HepG2 (cell line): ENCODE measurements at regions not wholly inside any gene's neighbourhood (a gene's known extent, or its start where the extent isn't known, plus 50 kb on each side); places are given as distances from the start of the nearest gene placed in this dataset.

Source experiments
- ATAC-seq: fragments of 200-7000 bp; cut with Tn5 transposase; 3 replicates; pipeline ENCODE4 v1.9.1; 2020; ENCODE audit warnings: mild to moderate bottlenecking, moderate library complexity
- BruUV-seq: library from RNA; stranded (reverse); fragments of 400-500 nt; replicated peaks from 2 replicates; lab custom pipeline; 2021; lab: Mats Ljungman, UMichigan
- CTCF ChIA-PET: fragments of 300-600 bp; formaldehyde crosslinking; extraction: SDS; loops from one replicate; lab custom pipeline; 2021; ENCODE audit warnings: low total read pairs, inconsistent platforms, low intra/inter-chr PET ratio; lab: Yijun Ruan, JAX
- POLR2A ChIA-PET: fragments of 350-600 bp; sonication (Branson Sonifier 250); formaldehyde crosslinking; loops from one replicate; lab custom pipeline; 2020; ENCODE audit warnings: antibody characterized with exemption, inconsistent platforms; lab: Yijun Ruan, JAX
- DNase-seq: peaks from one replicate; pipeline ENCODE4 v3.0.0-alpha.2; 2015; ENCODE audit warnings: low spot score
- FAIRE-seq: peaks from 3 replicates; lab custom pipeline; 2011; peaks lifted over from hg19 to GRCh38; lab: Jason Lieb, UNC
- H2AFZ ChIP-seq: one replicate; pipeline ENCODE4 v1.6.1; 2011; ENCODE audit warnings: low read length, inconsistent platforms
- H3K27ac ChIP-seq: fragments of 300-600 bp; 3 replicates; pipeline ENCODE4 v1.8.0; 2011; ENCODE audit warnings: mixed run types, mild to moderate bottlenecking, mixed read lengths, low read length, inconsistent platforms; ENCODE audit not compliant: insufficient read depth; ENCODE audit errors: extremely low read length
- H3K27me3 ChIP-seq, 2 experiments: fragments of 200-600 bp in 1 of 2; 2 replicates in 1 of 2; 3 replicates in 1 of 2; pipeline versions ENCODE4 v1.6.0 to v1.8.0; 2011; ENCODE audit warnings: low read length in 2 of 2, mild to moderate bottlenecking in 2 of 2, moderate library complexity in 2 of 2, inconsistent platforms in 1 of 2; ENCODE audit not compliant: insufficient read depth in 2 of 2, control insufficient read depth in 1 of 2
- H3K36me3 ChIP-seq, 2 experiments: fragments of 200-600 bp in 1 of 2; replicated peaks in 1 of 2; 2 replicates in 1 of 2; 3 replicates in 1 of 2; pipeline versions ENCODE4 v1.5.1 to v1.8.0; 2011; ENCODE audit warnings: low read length in 2 of 2, inconsistent platforms in 1 of 2; ENCODE audit not compliant: insufficient read depth in 2 of 2, control insufficient read depth in 1 of 2
- H3K4me1 ChIP-seq: 2 replicates; pipeline ENCODE4 v1.5.1; 2012; ENCODE audit warnings: low read length, inconsistent platforms; ENCODE audit not compliant: insufficient read depth
- H3K4me2 ChIP-seq: 2 replicates; pipeline ENCODE4 v1.6.0; 2011; ENCODE audit warnings: low read depth, low read length, inconsistent platforms
- H3K4me3 ChIP-seq, 3 experiments: fragments of 200-600 bp in 1 of 3; sonication (generic), shearing (Covaris generic) in 1 of 3; replicated peaks in 1 of 3; 2 replicates each; pipeline ENCODE4 v1.5.1; 2011 to 2016; ENCODE audit warnings: low read length in 3 of 3, inconsistent platforms in 2 of 3, low read depth in 2 of 3, mild to moderate bottlenecking in 2 of 3, control low read depth in 1 of 3, mixed read lengths in 1 of 3; ENCODE audit not compliant: insufficient read depth in 1 of 3
- H3K79me2 ChIP-seq: one replicate; pipeline ENCODE4 v1.6.1; 2011; ENCODE audit warnings: low read length, inconsistent platforms; ENCODE audit not compliant: insufficient read depth
- H3K9ac ChIP-seq: 2 replicates; pipeline ENCODE4 v1.6.0; 2011; ENCODE audit warnings: mild to moderate bottlenecking, low read depth, low read length, inconsistent platforms; ENCODE audit not compliant: insufficient read depth
- H3K9me3 ChIP-seq: 2 replicates; pipeline ENCODE4 v1.5.1; 2012; ENCODE audit warnings: mild to moderate bottlenecking, low read length
- H4K20me1 ChIP-seq: 2 replicates; pipeline ENCODE4 v1.6.0; 2011; ENCODE audit warnings: inconsistent platforms, mild to moderate bottlenecking, low read length, moderate library complexity; ENCODE audit not compliant: insufficient read depth
- KDM2A ChIP-seq: sonication (generic); formaldehyde crosslinking; IDR thresholded peaks from 2 replicates; pipeline ENCODE4 v1.4.0; 2020; ENCODE audit warnings: low read depth, missing genetic modification reagents, borderline replicate concordance
- NCOA1 ChIP-seq: sonication (generic); formaldehyde crosslinking; IDR thresholded peaks from 2 replicates; pipeline ENCODE4 v1.9.0; 2021; ENCODE audit warnings: missing genetic modification reagents
- PAWR ChIP-seq: sonication (generic); formaldehyde crosslinking; IDR thresholded peaks from 2 replicates; pipeline ENCODE4 v1.4.0; 2020; ENCODE audit warnings: missing genetic modification reagents, mild to moderate bottlenecking, borderline replicate concordance
- ZSCAN20 ChIP-seq: sonication (generic); formaldehyde crosslinking; IDR thresholded peaks from 2 replicates; pipeline ENCODE4 v1.4.0; 2020; ENCODE audit warnings: missing genetic modification reagents, mild to moderate bottlenecking, borderline replicate concordance
- WGBS: methylation state at CpG from one replicate; pipeline ENCODE4 v1.1.6; 2017; ENCODE audit warnings: low lambda C conversion rate; 5-methylcytosine and 5-hydroxymethylcytosine counted together
- in situ Hi-C: cut with HindIII; loops from 2 replicates; pipeline ENCODE4 v1.10.0; 2017; ENCODE audit warnings: low pct_unique_long_range_greater_than_20kb; ENCODE audit not compliant: extremely low pct_ligation_motif_present
- intact Hi-C: fragments of 100-400 bp; cut with micrococcal nuclease; formaldehyde crosslinking; loops from one replicate; pipeline ENCODE4 v1.10.0; 2022; ENCODE audit not compliant: unreplicated experiment
- TF ChIP-seq, protein P1 (sequence below): sonication (generic); formaldehyde crosslinking; IDR thresholded peaks from 2 replicates; pipeline ENCODE4 v1.4.0; 2020; ENCODE audit warnings: missing genetic modification reagents, borderline replicate concordance
- TF ChIP-seq, protein P2 (sequence below): sonication (generic); formaldehyde crosslinking; IDR thresholded peaks from 2 replicates; pipeline ENCODE4 v1.5.0; 2020; ENCODE audit warnings: mild to moderate bottlenecking, missing genetic modification reagents, borderline replicate concordance

- H3K36me3 ChIP-seq: no peaks in the 10 kb centered on the region
- no peaks in the 10 kb centered on the region for H4K20me1 ChIP-seq
- no peak overlapping the region for H3K4me3 ChIP-seq
- POLR2A ChIA-PET: no interaction called here
- no peak overlapping the region for H3K27ac ChIP-seq
- ATAC-seq (no peak), DNase-seq (no peak), FAIRE-seq (no peak)
- H3K79me2 ChIP-seq: no peaks in the 10 kb centered on the region
- WGBS: 33% methylated on average over 4 of the region's 4 CpGs
- H3K9me3 ChIP-seq: no peaks in the 10 kb centered on the region
- intact Hi-C loops: no loop called here
- no peak overlapping the region for H3K4me2 ChIP-seq
- no peaks in the 10 kb centered on the region for H3K27me3 ChIP-seq
- TF ChIP-seq NCOA1: no peak
- TF ChIP-seq PAWR: no peak
- TF ChIP-seq, protein P1, sequence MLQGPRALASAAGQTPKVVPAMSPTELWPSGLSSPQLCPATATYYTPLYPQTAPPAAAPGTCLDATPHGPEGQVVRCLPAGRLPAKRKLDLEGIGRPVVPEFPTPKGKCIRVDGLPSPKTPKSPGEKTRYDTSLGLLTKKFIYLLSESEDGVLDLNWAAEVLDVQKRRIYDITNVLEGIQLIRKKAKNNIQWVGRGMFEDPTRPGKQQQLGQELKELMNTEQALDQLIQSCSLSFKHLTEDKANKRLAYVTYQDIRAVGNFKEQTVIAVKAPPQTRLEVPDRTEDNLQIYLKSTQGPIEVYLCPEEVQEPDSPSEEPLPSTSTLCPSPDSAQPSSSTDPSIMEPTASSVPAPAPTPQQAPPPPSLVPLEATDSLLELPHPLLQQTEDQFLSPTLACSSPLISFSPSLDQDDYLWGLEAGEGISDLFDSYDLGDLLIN: no peak
- no peak for TF ChIP-seq ZSCAN20
- no peak for TF ChIP-seq KDM2A (CRISPR knock-in tag)
- TF ChIP-seq, protein P2, sequence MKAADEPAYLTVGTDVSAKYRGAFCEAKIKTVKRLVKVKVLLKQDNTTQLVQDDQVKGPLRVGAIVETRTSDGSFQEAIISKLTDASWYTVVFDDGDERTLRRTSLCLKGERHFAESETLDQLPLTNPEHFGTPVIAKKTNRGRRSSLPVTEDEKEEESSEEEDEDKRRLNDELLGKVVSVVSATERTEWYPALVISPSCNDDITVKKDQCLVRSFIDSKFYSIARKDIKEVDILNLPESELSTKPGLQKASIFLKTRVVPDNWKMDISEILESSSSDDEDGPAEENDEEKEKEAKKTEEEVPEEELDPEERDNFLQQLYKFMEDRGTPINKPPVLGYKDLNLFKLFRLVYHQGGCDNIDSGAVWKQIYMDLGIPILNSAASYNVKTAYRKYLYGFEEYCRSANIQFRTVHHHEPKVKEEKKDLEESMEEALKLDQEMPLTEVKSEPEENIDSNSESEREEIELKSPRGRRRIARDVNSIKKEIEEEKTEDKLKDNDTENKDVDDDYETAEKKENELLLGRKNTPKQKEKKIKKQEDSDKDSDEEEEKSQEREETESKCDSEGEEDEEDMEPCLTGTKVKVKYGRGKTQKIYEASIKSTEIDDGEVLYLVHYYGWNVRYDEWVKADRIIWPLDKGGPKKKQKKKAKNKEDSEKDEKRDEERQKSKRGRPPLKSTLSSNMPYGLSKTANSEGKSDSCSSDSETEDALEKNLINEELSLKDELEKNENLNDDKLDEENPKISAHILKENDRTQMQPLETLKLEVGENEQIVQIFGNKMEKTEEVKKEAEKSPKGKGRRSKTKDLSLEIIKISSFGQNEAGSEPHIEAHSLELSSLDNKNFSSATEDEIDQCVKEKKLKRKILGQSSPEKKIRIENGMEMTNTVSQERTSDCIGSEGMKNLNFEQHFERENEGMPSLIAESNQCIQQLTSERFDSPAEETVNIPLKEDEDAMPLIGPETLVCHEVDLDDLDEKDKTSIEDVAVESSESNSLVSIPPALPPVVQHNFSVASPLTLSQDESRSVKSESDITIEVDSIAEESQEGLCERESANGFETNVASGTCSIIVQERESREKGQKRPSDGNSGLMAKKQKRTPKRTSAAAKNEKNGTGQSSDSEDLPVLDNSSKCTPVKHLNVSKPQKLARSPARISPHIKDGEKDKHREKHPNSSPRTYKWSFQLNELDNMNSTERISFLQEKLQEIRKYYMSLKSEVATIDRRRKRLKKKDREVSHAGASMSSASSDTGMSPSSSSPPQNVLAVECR (CRISPR knock-in tag): no peak
- H2AFZ ChIP-seq: no peak overlapping the region
- in situ Hi-C loops: no loop called here
- H3K9ac ChIP-seq: no peak overlapping the region
- BruUV-seq: no TSS peak
- H3K4me1 ChIP-seq: no peaks in the 10 kb centered on the region
- CTCF ChIA-PET: no interaction called here
These were observed 143.6 kb upstream of the CBLN2 start for GRCh38 chr18:72687736-72688135.
